Endodermal cell (in vitro differentiated cells): ENCODE measurements at regions not wholly inside any gene's neighbourhood (a gene's known extent, or its start where the extent isn't known, plus 50 kb on each side); places are given as distances from the start of the nearest gene placed in this dataset.
A peak's percentile ranks its signal among the peaks of the same experiment; 100 is the strongest.

Experiments
- DNase-seq: peaks from one replicate; pipeline ENCODE4 v3.0.0-alpha.2; 2017
- H3K27ac ChIP-seq: 2 replicates; pipeline ENCODE4 v1.5.1; 2013; ENCODE audit warnings: mild to moderate bottlenecking, low read depth, low read length, moderate library complexity
- H3K27me3 ChIP-seq: 2 replicates; pipeline ENCODE4 v1.6.1; 2013; ENCODE audit warnings: mild to moderate bottlenecking, low read length, moderate library complexity; ENCODE audit not compliant: insufficient read depth, control insufficient read depth, poor library complexity, severe bottlenecking
- H3K36me3 ChIP-seq: 2 replicates; pipeline ENCODE4 v1.7.0; 2013; ENCODE audit warnings: mild to moderate bottlenecking, low read length, moderate library complexity; ENCODE audit not compliant: control insufficient read depth, insufficient read depth
- H3K4me1 ChIP-seq: one replicate; pipeline ENCODE4 v1.7.0; 2013; ENCODE audit warnings: low read length; ENCODE audit not compliant: control insufficient read depth, insufficient read depth
- H3K4me3 ChIP-seq: 2 replicates; pipeline ENCODE4 v1.5.1; 2013; ENCODE audit warnings: mild to moderate bottlenecking, low read length, moderate library complexity
- H3K9ac ChIP-seq: 2 replicates; pipeline ENCODE4 v1.6.1; 2013; ENCODE audit warnings: mild to moderate bottlenecking, low read length, moderate library complexity; ENCODE audit not compliant: poor library complexity, severe bottlenecking; ENCODE audit errors: extremely low read depth
- H3K9me3 ChIP-seq: 2 replicates; pipeline ENCODE4 v1.6.1; 2013; ENCODE audit warnings: mild to moderate bottlenecking, low read length, moderate library complexity; ENCODE audit not compliant: control insufficient read depth
- H3K27ac Mint-ChIP-seq: 2 replicates; pipeline ENCODE4 v1.8.0; 2020; ENCODE audit warnings: mixed read lengths
- H3K27me3 Mint-ChIP-seq: 2 replicates; pipeline ENCODE4 v1.8.0; 2021; ENCODE audit warnings: mild to moderate bottlenecking, mixed read lengths; ENCODE audit not compliant: insufficient read depth
- H3K36me3 Mint-ChIP-seq: 2 replicates; pipeline ENCODE4 v1.8.0; 2020; ENCODE audit warnings: low read depth, mixed read lengths
- H3K4me1 Mint-ChIP-seq: 2 replicates; pipeline ENCODE4 v1.8.0; 2020; ENCODE audit warnings: mixed read lengths
- H3K4me3 Mint-ChIP-seq: 2 replicates; pipeline ENCODE4 v1.8.0; 2020; ENCODE audit warnings: mild to moderate bottlenecking, moderate library complexity, mixed read lengths
- H3K9me3 Mint-ChIP-seq: 2 replicates; pipeline ENCODE4 v1.8.0; 2020; ENCODE audit warnings: mild to moderate bottlenecking, mixed read lengths
- CTCF ChIP-seq: fragments of 200-600 bp; sonication (generic); conservative IDR thresholded peaks from 2 replicates; pipeline ENCODE4 v1.5.0; 2021; ENCODE audit warnings: antibody characterized with exemption, mild to moderate bottlenecking
- WGBS, 2 experiments: methylation state at CpG; one replicate each; pipeline versions ENCODE4 v1.1.5 to v1.1.7; 2013; ENCODE audit warnings: missing lambda C conversion rate in 2 of 2, mixed read lengths in 1 of 2; ENCODE audit not compliant: insufficient coverage in 1 of 2, insufficient read length in 1 of 2; 5-methylcytosine and 5-hydroxymethylcytosine counted together

- no peaks in the 10 kb centered on the region for H3K36me3 Mint-ChIP-seq
- no peak overlapping the region for H3K9ac ChIP-seq
- no peak overlapping the region for H3K4me3 Mint-ChIP-seq
- 90 to 91% methylated on average over 2 of the region's 2 CpGs for WGBS, 2 experiments
- no peak overlapping the region for H3K27ac ChIP-seq
- DNase-seq: no peak
- H3K4me1 ChIP-seq: peaks cover 8% of the 10 kb centered on the region
- H3K9me3 ChIP-seq: no peaks in the 10 kb centered on the region
- no peak overlapping the region for H3K27ac Mint-ChIP-seq
- no peaks in the 10 kb centered on the region for H3K36me3 ChIP-seq
- no peak for TF ChIP-seq CTCF
- H3K27me3 Mint-ChIP-seq: no peaks in the 10 kb centered on the region
- no peak overlapping the region for H3K4me3 ChIP-seq
- no peaks in the 10 kb centered on the region for H3K9me3 Mint-ChIP-seq
- no peaks in the 10 kb centered on the region for H3K27me3 ChIP-seq
- peaks cover 38% of the 10 kb centered on the region for H3K4me1 Mint-ChIP-seq
Observed at GRCh38 chr12:42794806-42795205, 205.3 kb upstream of the PRICKLE1 start.

GRCh38 chr12:42793166-42793565, 203.6 kb upstream of the PRICKLE1 start:
- Mint-ChIP-seq H3K27ac (no peak overlapping the region), H3K4me3 (no peak overlapping the region), H3K27me3 (no peaks in the 10 kb centered on the region), H3K36me3 (no peaks in the 10 kb centered on the region), H3K9me3 (no peaks in the 10 kb centered on the region), H3K4me1 (peaks cover 32% of the 10 kb centered on the region)
- Histone ChIP-seq H3K36me3 (no peaks in the 10 kb centered on the region), H3K27ac (no peak overlapping the region), H3K4me1 (peaks cover 8% of the 10 kb centered on the region), H3K27me3 (no peaks in the 10 kb centered on the region), H3K9ac (no peak overlapping the region), H3K4me3 (no peak overlapping the region), H3K9me3 (no peaks in the 10 kb centered on the region)
- WGBS, 2 experiments: 80% methylated on average over 1 of the region's 1 CpG; no CpG with 5 or more reads in 1 of the 2 experiments
- TF ChIP-seq CTCF: no peak
- DNase-seq: no peak

GRCh38 chr12:42792265-42792664, 202.7 kb upstream of the PRICKLE1 start:
- no peak overlapping the region for H3K27ac Mint-ChIP-seq
- H3K9me3 Mint-ChIP-seq: no peaks in the 10 kb centered on the region
- Histone ChIP-seq H3K4me1 (peaks cover 8% of the 10 kb centered on the region), H3K9me3 (no peaks in the 10 kb centered on the region), H3K9ac (no peak overlapping the region), H3K36me3 (no peaks in the 10 kb centered on the region), H3K4me3 (no peak overlapping the region), H3K27ac (no peak overlapping the region), H3K27me3 (no peaks in the 10 kb centered on the region)
- DNase-seq: peak; percentile 56
- peaks cover 32% of the 10 kb centered on the region for H3K4me1 Mint-ChIP-seq
- no peaks in the 10 kb centered on the region for H3K27me3 Mint-ChIP-seq
- peak; percentile 72 for TF ChIP-seq CTCF
- no peaks in the 10 kb centered on the region for H3K36me3 Mint-ChIP-seq
- no peak overlapping the region for H3K4me3 Mint-ChIP-seq
